OCI-LY1 (cell line): ENCODE measurements at regions not wholly inside any gene's neighbourhood (a gene's known extent, or its start where the extent isn't known, plus 50 kb on each side); places are given as distances from the start of the nearest gene placed in this dataset.

ENCODE experiments used
- H2AFZ ChIP-seq: fragments of 200-600 bp; sonication (generic), shearing (Covaris generic); 2 replicates; pipeline ENCODE4 v1.6.0; 2014; ENCODE audit warnings: antibody characterized with exemption, mild to moderate bottlenecking, low read length
- H3F3A ChIP-seq: fragments of 200-600 bp; sonication (generic), shearing (Covaris generic); 2 replicates; pipeline ENCODE4 v1.6.0; 2014; ENCODE audit warnings: mild to moderate bottlenecking, antibody characterized with exemption, low read length, moderate library complexity; ENCODE audit not compliant: insufficient read depth
- H3K27ac ChIP-seq: fragments of 200-600 bp; sonication (generic); 2 replicates; pipeline ENCODE4 v1.5.1; 2014; ENCODE audit warnings: low read length, mixed run types, mild to moderate bottlenecking, low read depth; ENCODE audit not compliant: poor library complexity, severe bottlenecking
- H3K27me3 ChIP-seq: fragments of 200-600 bp; sonication (generic); 2 replicates; pipeline ENCODE4 v1.6.0; 2014; ENCODE audit warnings: antibody characterized with exemption, mild to moderate bottlenecking, low read length, moderate library complexity; ENCODE audit not compliant: insufficient read depth
- H3K36me3 ChIP-seq: fragments of 200-600 bp; sonication (generic); 2 replicates; pipeline ENCODE4 v1.6.1; 2014; ENCODE audit warnings: mild to moderate bottlenecking, antibody characterized with exemption, low read length, moderate library complexity, mixed read lengths; ENCODE audit not compliant: insufficient read depth
- H3K4me1 ChIP-seq: fragments of 200-600 bp; sonication (generic); 2 replicates; pipeline ENCODE4 v1.5.1; 2014; ENCODE audit warnings: mild to moderate bottlenecking, low read length, moderate library complexity; ENCODE audit not compliant: insufficient read depth, severe bottlenecking
- H3K4me2 ChIP-seq: fragments of 200-600 bp; sonication (generic), shearing (Covaris generic); 2 replicates; pipeline ENCODE4 v1.6.1; 2014; ENCODE audit warnings: low read length
- H3K4me3 ChIP-seq: fragments of 200-600 bp; sonication (generic); 2 replicates; pipeline ENCODE4 v1.5.1; 2014; ENCODE audit warnings: low read length, low read depth, mild to moderate bottlenecking, mixed read lengths; ENCODE audit not compliant: poor library complexity, severe bottlenecking
- H3K79me2 ChIP-seq: fragments of 200-600 bp; shearing (Covaris generic); 2 replicates; pipeline ENCODE4 v1.6.1; 2016; ENCODE audit warnings: mixed run types, low read length, mixed read lengths; ENCODE audit not compliant: insufficient read depth
- H3K9ac ChIP-seq: fragments of 200-600 bp; sonication (generic), shearing (Covaris generic); 2 replicates; pipeline ENCODE4 v1.6.1; 2014; ENCODE audit warnings: mild to moderate bottlenecking, low read length, mixed read lengths
- H3K9me2 ChIP-seq: fragments of 200-600 bp; sonication (generic), shearing (Covaris generic); 2 replicates; pipeline ENCODE4 v1.6.1; 2014; ENCODE audit warnings: low read depth, mild to moderate bottlenecking, low read length, mixed read lengths
- H3K9me3 ChIP-seq: fragments of 200-600 bp; shearing (Covaris generic); 2 replicates; pipeline ENCODE4 v1.6.1; 2014; ENCODE audit warnings: low read length, mixed read lengths
- H4K20me1 ChIP-seq: fragments of 200-600 bp; sonication (generic), shearing (Covaris generic); 2 replicates; pipeline ENCODE4 v1.6.0; 2016; ENCODE audit warnings: mild to moderate bottlenecking, low read length; ENCODE audit not compliant: insufficient read depth
- CTCF ChIP-seq: fragments of 200-600 bp; sonication (generic), shearing (Covaris generic); IDR thresholded peaks from 2 replicates; pipeline ENCODE4 v1.5.1; 2017; ENCODE audit warnings: mild to moderate bottlenecking, antibody characterized with exemption, low read length, moderate library complexity, mixed read lengths
- EZH2 ChIP-seq: fragments of 200-600 bp; sonication (generic), shearing (Covaris generic); IDR thresholded peaks from 2 replicates; pipeline ENCODE4 v1.8.0; 2017; ENCODE audit warnings: borderline replicate concordance, mixed run types, mild to moderate bottlenecking, antibody characterized with exemption, low read length, moderate library complexity, mixed read lengths

GRCh38 chr19:5288347-5288739 is 52.3 kb downstream of the PTPRS start:
- no peaks in the 10 kb centered on the region for H3F3A ChIP-seq
- H3K4me1 ChIP-seq, result no peaks in the 10 kb centered on the region
- H3K27me3 ChIP-seq, result no peaks in the 10 kb centered on the region; the same call in 1 of the 2 replicates
- no peaks in the 10 kb centered on the region for H3K9me2 ChIP-seq
- TF ChIP-seq EZH2, result no peak
- no peak overlapping the region for H2AFZ ChIP-seq
- no peak overlapping the region for H3K4me3 ChIP-seq
- no peaks in the 10 kb centered on the region for H3K79me2 ChIP-seq
- H3K9me3 ChIP-seq, result no peaks in the 10 kb centered on the region
- H3K27ac ChIP-seq, result no peak overlapping the region
- no peak overlapping the region for H3K4me2 ChIP-seq
- no peaks in the 10 kb centered on the region for H4K20me1 ChIP-seq
- no peak overlapping the region for H3K9ac ChIP-seq
- H3K36me3 ChIP-seq, result no peaks in the 10 kb centered on the region

- Histone ChIP-seq H2AFZ (no peak overlapping the region), H3K36me3 (no peaks in the 10 kb centered on the region), H3K9me2 (no peaks in the 10 kb centered on the region), H4K20me1 (no peaks in the 10 kb centered on the region), H3K27me3 (no peaks in the 10 kb centered on the region; the same call in 1 of the 2 replicates), H3K4me3 (no peak overlapping the region), H3K79me2 (no peaks in the 10 kb centered on the region), H3K27ac (no peak overlapping the region), H3F3A (no peaks in the 10 kb centered on the region), H3K9me3 (no peaks in the 10 kb centered on the region), H3K9ac (no peak overlapping the region), H3K4me2 (no peak overlapping the region), H3K4me1 (no peaks in the 10 kb centered on the region)
- TF ChIP-seq EZH2 (no peak), CTCF (no peak)
These were observed 53.5 kb downstream of the PTPRS start for GRCh38 chr19:5287066-5287465.

GRCh38 chr19:5286465-5287029 is 54.1 kb downstream of the PTPRS start:
- no peaks in the 10 kb centered on the region for H3K79me2 ChIP-seq
- no peak overlapping the region for H2AFZ ChIP-seq
- TF ChIP-seq CTCF, result no peak
- no peak for TF ChIP-seq EZH2
- H3K4me3 ChIP-seq, result no peak overlapping the region
- no peaks in the 10 kb centered on the region for H3K9me2 ChIP-seq
- H3K4me2 ChIP-seq, result no peak overlapping the region
- H3K27me3 ChIP-seq, result no peaks in the 10 kb centered on the region; the same call in 1 of the 2 replicates
- no peaks in the 10 kb centered on the region for H3K9me3 ChIP-seq
- no peaks in the 10 kb centered on the region for H4K20me1 ChIP-seq
- no peaks in the 10 kb centered on the region for H3F3A ChIP-seq
- H3K4me1 ChIP-seq, result no peaks in the 10 kb centered on the region
- H3K36me3 ChIP-seq, result no peaks in the 10 kb centered on the region
- no peak overlapping the region for H3K9ac ChIP-seq
- no peak overlapping the region for H3K27ac ChIP-seq

GRCh38 chr19:5285955-5286354 is 54.7 kb downstream of the PTPRS start:
- Histone ChIP-seq H3K4me3 (no peak overlapping the region), H3K9me2 (no peaks in the 10 kb centered on the region), H3K27ac (no peak overlapping the region), H3K27me3 (no peaks in the 10 kb centered on the region; the same call in 1 of the 2 replicates), H2AFZ (no peak overlapping the region), H3K36me3 (no peaks in the 10 kb centered on the region), H3K4me2 (no peak overlapping the region), H3K4me1 (no peaks in the 10 kb centered on the region), H3K9me3 (no peaks in the 10 kb centered on the region), H3K79me2 (no peaks in the 10 kb centered on the region), H3K9ac (no peak overlapping the region), H4K20me1 (no peaks in the 10 kb centered on the region), H3F3A (no peaks in the 10 kb centered on the region)
- no peak for TF ChIP-seq CTCF
- TF ChIP-seq EZH2, result no peak
